ENCODE measurements at regions not wholly inside any gene's neighbourhood (a gene's known extent, or its start where the extent isn't known, plus 50 kb on each side); places are given as distances from the start of the nearest gene placed in this dataset.

GRCh38 chr5:2178071-2178477 lies 295.3 kb upstream of the IRX4 start:
- no peaks in the 10 kb centered on the region for H3K9me3 ChIP-seq (ENCODE audit: control insufficient read depth in 1 of 2, insufficient read depth in 1 of 2, low read depth in 1 of 2, low read length in 2 of 2)
- no peak for ATAC-seq
- H3K36me3 ChIP-seq (ENCODE audit: control insufficient read depth in 1 of 2, insufficient read depth in 2 of 2, low read length in 2 of 2), result no peaks in the 10 kb centered on the region
- H3K4me1 ChIP-seq (ENCODE audit: control insufficient read depth in 1 of 2, insufficient read depth in 2 of 2, low read length in 2 of 2), result 0 out of 4 replicates have a peak, but pooled peaks cover 0 to 3% of the 10 kb centered on the region in 2 experiments
- no peak overlapping the region for H3K4me2 ChIP-seq (ENCODE audit: low read length)
- H3K27ac ChIP-seq (ENCODE audit: low read depth, low read length), result no peak overlapping the region
- no peak overlapping the region for H3K4me3 ChIP-seq (replicated peaks in 1 of 2; ENCODE audit: low read depth in 1 of 2, low read length in 2 of 2)
- H3K9ac ChIP-seq (ENCODE audit: low read length), result no peak overlapping the region
- POLR2A ChIA-PET, result no interaction called here
- no TSS peak for BruUV-seq (replicated peaks)
- H3K79me2 ChIP-seq (ENCODE audit: insufficient read depth, low read length), result no peaks in the 10 kb centered on the region
- intact Hi-C loops (cut with micrococcal nuclease), result no loop called here
- no peaks in the 10 kb centered on the region for H4K20me1 ChIP-seq (ENCODE audit: insufficient read depth)
- RAD21 ChIA-PET (ENCODE audit: low non-redundant PET in 1 of 2, low total read pairs in 2 of 2, uncharacterized antibody in 2 of 2, unreplicated experiment in 2 of 2), result no interaction called here
- no peak for DNase-seq (ENCODE audit: low read depth, low spot score)
- TF ChIP-seq, protein P1, sequence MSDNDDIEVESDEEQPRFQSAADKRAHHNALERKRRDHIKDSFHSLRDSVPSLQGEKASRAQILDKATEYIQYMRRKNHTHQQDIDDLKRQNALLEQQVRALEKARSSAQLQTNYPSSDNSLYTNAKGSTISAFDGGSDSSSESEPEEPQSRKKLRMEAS (IDR thresholded peaks at IDR 0.05), result no peak
- TF ChIP-seq POLR2A (IDR thresholded peaks at IDR 0.05; ENCODE audit: borderline replicate concordance, extremely low read depth, insufficient read depth, insufficient read length), result no peak
- TF ChIP-seq CBX3 (IDR thresholded peaks at IDR 0.05; ENCODE audit: low read depth), result no peak
- CTCF ChIA-PET, result no interaction called here
- H3K27me3 ChIP-seq (ENCODE audit: insufficient read depth, low read length), result peaks cover 15% of the 10 kb centered on the region
- H2AFZ ChIP-seq (ENCODE audit: low read depth, low read length, poor library complexity, severe bottlenecking), result no peak overlapping the region
- H3K9me2 ChIP-seq (ENCODE audit: insufficient read depth), result no peaks in the 10 kb centered on the region

DNA sequence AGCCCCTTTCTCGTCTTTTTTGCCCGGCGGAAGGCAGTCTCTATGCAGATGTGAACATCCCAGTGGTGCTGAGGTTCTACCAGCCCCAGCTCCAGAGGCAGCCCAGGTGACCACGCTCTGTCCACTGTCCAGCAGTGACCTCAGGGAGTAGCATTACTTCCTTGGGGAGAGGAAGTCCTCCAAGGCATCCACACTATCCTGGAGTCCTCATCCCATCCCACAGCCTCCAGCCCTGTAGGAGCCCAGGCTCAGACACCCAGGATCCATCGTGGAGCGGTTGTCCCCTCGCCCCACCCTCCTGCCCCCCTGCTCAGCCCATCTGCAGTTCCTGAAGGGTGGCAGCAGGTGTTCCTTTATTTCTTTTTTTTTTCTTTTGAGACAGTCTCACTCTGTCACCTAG lies 294.5 kb upstream of the IRX4 start:
- Histone ChIP-seq H3K27ac (ENCODE audit: low read depth, low read length) (no peak overlapping the region), H3K36me3 (ENCODE audit: control insufficient read depth in 1 of 2, insufficient read depth in 2 of 2, low read length in 2 of 2) (no peaks in the 10 kb centered on the region), H3K9me2 (ENCODE audit: insufficient read depth) (no peaks in the 10 kb centered on the region), H3K4me1 (ENCODE audit: control insufficient read depth in 1 of 2, insufficient read depth in 2 of 2, low read length in 2 of 2) (0 out of 4 replicates have a peak, but pooled peaks cover 0 to 3% of the 10 kb centered on the region in 2 experiments), H3K4me2 (ENCODE audit: low read length) (no peak overlapping the region), H2AFZ (ENCODE audit: low read depth, low read length, poor library complexity, severe bottlenecking) (no peak overlapping the region), H3K79me2 (ENCODE audit: insufficient read depth, low read length) (no peaks in the 10 kb centered on the region), H3K9me3 (ENCODE audit: control insufficient read depth in 1 of 2, insufficient read depth in 1 of 2, low read depth in 1 of 2, low read length in 2 of 2) (no peaks in the 10 kb centered on the region), H4K20me1 (ENCODE audit: insufficient read depth) (no peaks in the 10 kb centered on the region), H3K9ac (ENCODE audit: low read length) (no peak overlapping the region), H3K27me3 (ENCODE audit: insufficient read depth, low read length) (peaks cover 23% of the 10 kb centered on the region), H3K4me3 (replicated peaks in 1 of 2; ENCODE audit: low read depth in 1 of 2, low read length in 2 of 2) (no peak overlapping the region)
- no TSS peak for BruUV-seq (replicated peaks)
- CTCF ChIA-PET, result no interaction called here
- DNase-seq (ENCODE audit: low read depth, low spot score), result no peak
- POLR2A ChIA-PET, result no interaction called here
- RAD21 ChIA-PET (ENCODE audit: low non-redundant PET in 1 of 2, low total read pairs in 2 of 2, uncharacterized antibody in 2 of 2, unreplicated experiment in 2 of 2), result no interaction called here
- intact Hi-C loops (cut with micrococcal nuclease), result no loop called here
- TF ChIP-seq, protein P2, sequence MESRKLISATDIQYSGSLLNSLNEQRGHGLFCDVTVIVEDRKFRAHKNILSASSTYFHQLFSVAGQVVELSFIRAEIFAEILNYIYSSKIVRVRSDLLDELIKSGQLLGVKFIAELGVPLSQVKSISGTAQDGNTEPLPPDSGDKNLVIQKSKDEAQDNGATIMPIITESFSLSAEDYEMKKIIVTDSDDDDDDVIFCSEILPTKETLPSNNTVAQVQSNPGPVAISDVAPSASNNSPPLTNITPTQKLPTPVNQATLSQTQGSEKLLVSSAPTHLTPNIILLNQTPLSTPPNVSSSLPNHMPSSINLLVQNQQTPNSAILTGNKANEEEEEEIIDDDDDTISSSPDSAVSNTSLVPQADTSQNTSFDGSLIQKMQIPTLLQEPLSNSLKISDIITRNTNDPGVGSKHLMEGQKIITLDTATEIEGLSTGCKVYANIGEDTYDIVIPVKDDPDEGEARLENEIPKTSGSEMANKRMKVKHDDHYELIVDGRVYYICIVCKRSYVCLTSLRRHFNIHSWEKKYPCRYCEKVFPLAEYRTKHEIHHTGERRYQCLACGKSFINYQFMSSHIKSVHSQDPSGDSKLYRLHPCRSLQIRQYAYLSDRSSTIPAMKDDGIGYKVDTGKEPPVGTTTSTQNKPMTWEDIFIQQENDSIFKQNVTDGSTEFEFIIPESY (IDR thresholded peaks at IDR 0.05; ENCODE audit: extremely low read depth, insufficient replicate concordance, low read length), result no peak
- TF ChIP-seq CTCF (IDR thresholded peaks at IDR 0.05 in 2 of 3, conservative IDR thresholded peaks at IDR 0.05 in 1 of 3; ENCODE audit: borderline replicate concordance in 1 of 3, insufficient read depth in 1 of 3, low read depth in 2 of 3, low read length in 2 of 3), result no peak
- no peak for TF ChIP-seq POLR2A (IDR thresholded peaks at IDR 0.05; ENCODE audit: borderline replicate concordance, extremely low read depth, insufficient read depth, insufficient read length)
- no peak for TF ChIP-seq EGR1 (IDR thresholded peaks at IDR 0.05; ENCODE audit: low read depth)
- no peak for TF ChIP-seq ATF3 (IDR thresholded peaks at IDR 0.05)
- TF ChIP-seq CEBPB (IDR thresholded peaks at IDR 0.05; ENCODE audit: low read depth), result no peak
- no peak for TF ChIP-seq FOSL1 (IDR thresholded peaks at IDR 0.05; ENCODE audit: low read depth)
- no peak for TF ChIP-seq SP1 (IDR thresholded peaks at IDR 0.05; ENCODE audit: low read depth)
- TF ChIP-seq SIN3A (IDR thresholded peaks at IDR 0.05; ENCODE audit: low read depth), result no peak
- TF ChIP-seq ELF1 (IDR thresholded peaks at IDR 0.05; ENCODE audit: borderline replicate concordance, low read depth), result no peak
- no peak for TF ChIP-seq TCF7L2 (IDR thresholded peaks at IDR 0.05; ENCODE audit: borderline replicate concordance, extremely low read depth, insufficient read depth, insufficient read length)
- TF ChIP-seq YY1 (IDR thresholded peaks at IDR 0.05; ENCODE audit: extremely low read depth, insufficient replicate concordance, low read depth, low read length), result no peak
- no peak for TF ChIP-seq CBX3 (IDR thresholded peaks at IDR 0.05; ENCODE audit: low read depth)
- no peak for TF ChIP-seq RAD21 (IDR thresholded peaks at IDR 0.05; ENCODE audit: low read depth)
- no peak for ATAC-seq

Data from HCT116 (cell line).